Eye (tissue), 1 donor: ENCODE measurements at regions not wholly inside any gene's neighbourhood (a gene's known extent, or its start where the extent isn't known, plus 50 kb on each side); places are given as distances from the start of the nearest gene placed in this dataset.
"Not testable (repeated sequence)": the region's sequence is repeated elsewhere in the genome, so short reads cannot be mapped to it uniquely, and the experiment has no call there.

ENCODE experiments used
- DNase-seq: peaks from one replicate; pipeline ENCODE4 v3.0.0-alpha.2; 2015

DNA sequence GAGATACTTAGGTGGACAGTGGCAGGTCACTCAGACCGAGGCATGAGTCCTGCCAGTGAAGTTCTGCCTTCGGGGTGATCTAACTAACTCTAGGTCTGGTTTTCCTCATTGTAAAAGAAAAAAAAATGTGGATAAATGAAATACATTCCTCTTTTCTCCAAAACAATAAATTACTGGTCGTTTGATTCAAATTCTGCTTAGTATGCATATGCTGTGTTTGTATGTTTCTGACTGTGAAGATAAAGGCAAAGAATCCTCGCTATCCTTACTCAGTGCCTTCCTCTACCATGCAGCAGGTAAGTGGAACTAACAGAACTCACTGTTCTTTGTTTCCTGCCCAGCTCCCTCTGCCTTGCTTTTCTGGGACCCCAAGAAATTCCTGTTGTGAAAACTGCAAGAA lies 330.1 kb downstream of the SUCLG1 start:
- no peak for DNase-seq

GRCh38 chr2:84127812-84128211 lies 331.3 kb downstream of the SUCLG1 start:
- DNase-seq = not testable (repeated sequence)

- no peak for DNase-seq
Observed at GRCh38 chr2:84126530-84126929, 332.6 kb downstream of the SUCLG1 start.

GRCh38 chr2:84126084-84126483 lies 333.0 kb downstream of the SUCLG1 start:
- DNase-seq = no peak

GRCh38 chr2:84116143-84116542 lies 342.9 kb downstream of the SUCLG1 start:
- no peak for DNase-seq

GRCh38 chr2:84115173-84115857 lies 343.8 kb downstream of the SUCLG1 start:
- DNase-seq = no peak

DNA sequence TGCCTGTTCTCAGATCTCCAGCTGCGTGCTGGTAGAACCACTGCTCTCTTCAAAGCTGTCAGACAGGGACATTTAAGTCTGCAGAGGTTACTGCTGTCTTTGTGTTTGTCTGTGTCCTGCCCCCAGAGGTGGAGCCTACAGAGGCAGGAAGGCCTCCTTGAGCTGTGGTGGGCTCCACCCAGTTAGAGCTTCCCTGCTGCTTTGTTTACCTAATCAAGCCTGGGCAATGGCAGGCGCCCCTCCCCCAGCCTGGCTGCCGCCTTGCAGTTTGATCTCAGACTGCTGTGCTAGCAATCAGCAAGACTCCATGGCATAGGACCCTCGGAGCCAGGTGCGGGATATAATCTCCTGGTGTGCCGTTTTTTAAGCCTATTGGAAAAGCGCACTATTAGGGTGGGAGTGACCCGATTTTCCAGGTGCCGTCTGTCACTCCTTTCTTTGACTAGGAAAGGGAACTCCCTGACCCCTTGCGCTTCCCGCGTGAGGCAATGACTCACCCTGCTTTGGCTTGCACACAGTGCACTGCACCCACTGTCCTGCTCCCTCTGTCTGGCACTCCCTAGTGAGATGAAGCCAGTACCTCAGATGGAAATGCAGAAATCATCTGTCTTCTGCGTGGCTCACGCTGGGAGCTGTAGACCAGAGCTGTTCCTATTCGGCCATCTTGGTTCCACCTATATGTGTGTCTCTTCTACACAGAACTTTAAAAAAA lies 355.1 kb downstream of the SUCLG1 start:
- DNase-seq = not testable (repeated sequence)

DNA sequence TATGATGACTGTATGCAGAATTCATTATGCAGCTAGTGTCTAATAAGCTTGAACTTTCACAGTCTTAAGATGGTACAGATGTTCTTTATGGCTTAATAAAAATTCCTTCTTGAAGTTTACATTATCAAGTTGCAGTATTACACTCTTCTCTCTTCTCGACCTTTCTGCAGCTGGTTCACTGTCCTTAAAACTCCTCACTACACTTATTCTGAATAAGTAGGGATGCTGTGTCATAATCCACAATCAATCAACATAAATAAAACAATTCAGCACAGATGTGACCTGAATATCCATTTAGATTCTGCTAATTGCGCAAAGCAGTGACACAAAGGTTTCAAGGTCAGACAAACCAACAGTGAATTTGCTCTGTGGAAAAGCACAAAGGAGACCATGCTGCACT lies 356.8 kb downstream of the SUCLG1 start:
- DNase-seq = peak; percentile 49

DNA sequence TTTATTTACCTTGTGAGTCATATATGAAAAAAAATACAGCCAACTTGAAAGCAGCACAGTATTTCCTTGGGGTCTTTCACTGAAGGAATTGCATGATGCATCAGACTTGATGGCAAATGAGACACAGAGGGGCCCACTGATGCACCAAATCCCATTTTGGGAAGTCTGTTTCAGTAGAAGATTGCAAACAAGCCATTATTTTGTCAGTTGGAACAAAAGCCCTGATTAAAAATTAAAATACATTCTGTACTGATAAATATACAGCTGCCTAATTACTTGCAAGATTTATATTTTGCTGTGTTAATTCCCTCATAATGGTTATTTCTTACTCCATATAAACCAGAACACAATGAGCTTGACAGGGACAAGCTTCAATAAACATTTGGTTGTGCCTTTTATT lies 370.4 kb downstream of the SUCLG1 start:
- no peak for DNase-seq

DNA sequence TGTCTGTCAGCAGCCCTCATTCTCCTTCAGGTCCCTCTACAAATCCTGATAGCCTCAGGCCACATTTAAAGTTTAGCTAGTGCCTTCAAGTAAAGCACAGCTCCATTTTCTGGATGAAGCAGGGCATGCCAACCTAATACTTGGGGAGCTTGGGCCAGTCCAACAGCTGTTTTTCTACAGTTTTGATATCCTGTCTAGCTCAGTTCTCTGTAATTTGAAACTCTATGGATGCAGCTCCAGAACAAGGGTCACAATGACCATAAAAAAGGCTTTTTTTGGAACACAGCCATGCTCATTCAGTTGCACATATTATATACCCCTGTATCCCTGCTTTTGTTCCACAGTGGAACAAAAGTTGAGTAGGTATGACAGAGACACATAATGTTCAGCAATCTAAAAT lies 373.5 kb downstream of the SUCLG1 start:
- no peak for DNase-seq

- no peak for DNase-seq
Observed at GRCh38 chr2:84084856-84085255, 374.2 kb downstream of the SUCLG1 start.

- DNase-seq = no peak
Observed at GRCh38 chr2:84083984-84084383, 375.1 kb downstream of the SUCLG1 start.

DNA sequence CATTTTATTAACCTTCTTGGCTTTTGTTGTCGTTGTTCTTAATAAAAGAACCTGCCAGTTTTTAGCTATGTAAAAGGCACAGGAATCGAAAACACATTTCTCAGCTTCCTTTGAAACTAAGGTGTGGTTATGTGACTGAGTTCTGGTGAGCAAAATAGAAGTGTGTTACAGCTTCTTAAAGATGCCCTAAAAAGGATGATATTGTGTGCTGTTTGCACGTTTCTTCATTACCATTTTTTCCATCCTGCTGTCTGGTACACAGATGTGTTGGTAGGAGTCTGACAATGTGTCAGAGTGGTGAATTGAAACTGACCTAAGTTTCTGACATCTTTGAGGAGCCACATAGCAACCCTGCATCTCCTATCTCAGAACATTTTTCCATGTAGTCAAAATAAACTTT lies 380.6 kb downstream of the SUCLG1 start:
- DNase-seq = no peak

DNA sequence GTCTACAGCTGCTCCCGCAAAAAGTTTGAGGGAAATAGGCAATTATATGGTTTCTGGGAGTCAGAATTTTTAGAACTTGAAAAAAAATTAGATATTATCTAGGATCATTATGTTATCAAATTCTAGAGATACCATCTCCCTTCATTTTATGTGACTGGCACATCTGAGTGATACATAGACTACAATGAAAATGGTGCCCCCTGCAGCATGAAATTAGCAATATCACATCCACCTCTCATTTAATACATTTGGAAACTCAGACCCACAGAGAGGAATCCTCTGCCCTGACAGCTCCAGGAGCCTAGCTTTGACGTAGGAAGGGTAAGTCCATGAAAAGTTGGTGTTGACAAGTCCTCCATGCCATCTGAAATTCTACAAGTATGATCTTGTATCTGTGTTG lies 381.6 kb downstream of the SUCLG1 start:
- DNase-seq = peak; percentile 26

DNA sequence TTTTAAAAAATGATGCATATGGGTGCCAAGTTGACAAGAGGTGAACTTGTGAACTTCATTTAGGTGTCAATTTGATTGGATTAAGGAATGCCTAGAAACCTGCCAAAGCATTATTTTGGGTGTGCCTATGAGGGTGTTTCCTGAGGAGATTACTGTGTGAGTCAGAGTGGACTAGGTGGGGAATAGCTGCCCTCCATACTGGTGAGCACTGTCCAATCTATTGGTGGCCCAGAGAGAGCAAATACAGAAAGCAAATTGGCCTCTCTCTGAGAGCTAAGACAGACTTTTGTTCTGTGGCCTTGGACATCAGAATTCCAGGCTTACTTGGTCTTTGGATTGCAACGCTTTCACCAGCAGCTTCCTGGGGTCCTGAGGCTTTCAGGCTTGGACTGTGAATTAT lies 388.0 kb downstream of the SUCLG1 start:
- no peak for DNase-seq

DNA sequence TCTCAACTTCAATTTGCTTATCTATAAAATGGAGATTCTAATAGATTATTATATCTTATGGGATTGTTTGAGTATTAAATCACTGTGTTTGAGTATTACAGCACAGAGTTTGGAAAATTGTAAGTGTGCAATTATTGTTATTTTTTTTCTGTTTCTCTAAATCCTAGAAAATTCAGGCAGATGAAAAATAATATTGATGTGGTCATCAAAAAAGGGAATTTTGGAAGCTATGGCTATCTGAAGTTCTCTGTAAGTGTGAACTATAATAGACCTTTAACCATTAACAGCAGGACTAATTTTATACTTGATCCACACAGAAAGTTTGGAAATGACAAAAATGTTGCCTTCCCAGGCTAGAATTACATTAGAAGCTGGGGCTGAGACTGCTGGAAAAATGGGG lies 393.2 kb downstream of the SUCLG1 start:
- no peak for DNase-seq

GRCh38 chr2:84057917-84058560 lies 401.0 kb downstream of the SUCLG1 start:
- no peak for DNase-seq

- no peak for DNase-seq
Observed at GRCh38 chr2:84055816-84056215, 403.3 kb downstream of the SUCLG1 start.

GRCh38 chr2:84054577-84054976 lies 404.5 kb downstream of the SUCLG1 start:
- not testable (repeated sequence) for DNase-seq

DNA sequence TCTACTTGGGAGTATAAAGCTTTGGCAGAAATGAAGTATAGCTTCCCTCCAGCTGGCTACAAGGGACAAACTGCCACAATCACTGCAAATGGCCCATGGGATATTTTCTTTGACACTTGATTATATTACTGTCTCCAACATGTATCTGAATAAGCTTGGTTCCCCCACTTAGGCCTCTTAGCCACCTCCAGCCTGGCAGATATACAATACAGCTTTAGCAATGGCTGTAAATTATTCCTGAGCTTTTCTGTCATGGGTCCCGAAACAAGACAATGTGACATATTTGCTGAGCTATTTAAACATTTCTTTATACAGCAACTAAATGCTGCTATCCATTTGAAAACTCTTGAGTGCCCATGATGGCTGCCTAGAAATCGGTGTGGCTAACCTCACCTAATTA lies 406.2 kb downstream of the SUCLG1 start:
- no peak for DNase-seq

DNA sequence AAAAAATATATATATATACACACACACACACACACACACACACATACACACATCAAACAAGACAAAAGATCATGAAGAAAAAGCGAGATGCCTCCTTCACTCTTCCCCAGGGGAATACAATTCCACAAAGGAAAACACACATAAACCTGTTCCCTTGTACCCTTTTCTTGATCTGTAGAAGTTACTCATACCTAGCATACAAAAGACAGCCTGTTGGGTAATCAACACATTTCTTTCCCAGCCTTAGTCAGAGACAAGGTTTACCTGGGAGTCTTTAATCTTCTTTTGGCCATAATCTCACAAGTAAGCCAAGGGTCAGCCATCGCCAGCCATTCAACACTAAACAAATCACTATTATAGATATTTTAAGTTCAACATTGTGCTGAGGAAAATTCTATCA lies 407.0 kb downstream of the SUCLG1 start:
- no peak for DNase-seq

DNA sequence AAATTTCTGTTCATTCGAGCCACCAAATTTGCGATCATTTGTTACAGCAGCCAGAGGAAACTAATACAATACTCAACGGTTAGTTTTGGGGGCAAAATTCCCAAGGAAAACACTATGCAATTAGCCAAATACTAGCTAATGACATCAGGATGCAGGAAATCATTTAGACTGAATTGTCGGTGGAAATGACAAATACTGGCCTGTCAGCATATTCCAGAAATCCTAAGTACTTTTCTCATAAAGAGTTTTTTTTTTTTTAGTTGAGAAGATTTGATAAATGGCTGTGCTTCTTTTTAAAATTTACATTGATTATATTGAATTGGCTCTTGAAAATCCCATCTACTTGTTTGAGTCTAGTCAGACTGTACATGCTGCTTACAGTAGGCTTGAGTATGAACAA lies 410.1 kb downstream of the SUCLG1 start:
- no peak for DNase-seq

GRCh38 chr2:84041506-84041905 lies 417.6 kb downstream of the SUCLG1 start:
- no peak for DNase-seq

- DNase-seq = no peak
Observed at GRCh38 chr2:84040281-84040680, 418.8 kb downstream of the SUCLG1 start.
